Stimulated activated CD8-positive, alpha-beta memory T cell treated with anti-CD3 and anti-CD28 coated beads, Interleukin-4, amount 100 ng/mL, for 24 hours (primary cell): ENCODE measurements at regions not wholly inside any gene's neighbourhood (a gene's known extent, or its start where the extent isn't known, plus 50 kb on each side); places are given as distances from the start of the nearest gene placed in this dataset.

Experiments used
- DNase-seq: peaks from one replicate; pipeline ENCODE4 v3.0.0-alpha.2; 2020; ENCODE audit warnings: low read depth

DNA sequence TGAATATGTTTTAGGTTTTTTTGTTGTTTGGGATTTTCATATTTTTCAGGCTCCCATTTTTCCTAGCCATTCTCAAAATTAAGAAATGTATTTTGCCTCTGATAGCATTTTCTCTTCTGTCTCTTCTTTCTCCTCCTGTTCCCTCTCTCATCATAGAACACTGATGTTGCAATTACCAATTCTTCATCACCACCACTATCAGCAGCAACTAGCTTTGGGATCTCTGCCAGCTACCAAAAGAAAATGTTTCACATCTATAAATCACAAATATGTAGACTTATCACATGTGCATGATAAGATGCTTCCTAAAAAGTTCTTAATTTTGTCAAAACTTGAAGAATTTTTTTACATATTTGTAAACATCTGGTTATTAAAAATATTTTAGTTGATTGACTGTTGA, 887.1 kb downstream of the MAT2B start:
- DNase-seq: no peak

DNA sequence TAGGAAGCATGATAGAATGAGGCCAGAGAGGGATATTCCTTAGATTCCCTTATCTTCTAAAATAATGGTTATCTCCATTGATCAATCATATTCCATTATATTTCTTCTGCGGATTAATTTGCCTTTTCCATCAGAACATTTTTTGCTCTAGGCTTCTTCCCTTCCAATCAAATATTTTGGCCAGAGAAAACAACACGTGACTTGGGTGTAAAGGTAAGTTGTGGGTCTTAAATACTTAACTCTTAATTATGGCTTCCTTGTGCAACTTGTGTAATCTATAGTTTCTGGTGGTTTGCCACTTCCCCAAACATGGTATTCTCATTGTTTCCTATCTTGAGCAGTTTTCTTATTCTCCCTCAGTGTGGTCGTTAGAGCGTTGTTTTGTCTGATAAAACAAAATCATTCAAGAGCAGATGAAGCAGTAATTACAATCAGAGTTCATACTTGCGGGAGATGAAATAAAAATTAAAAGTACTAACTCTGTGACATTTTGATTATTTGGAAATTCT, 889.3 kb downstream of the MAT2B start:
- no peak for DNase-seq

GRCh38 chr5:164412531-164412930, 907.1 kb downstream of the MAT2B start:
- DNase-seq: no peak

- DNase-seq: no peak
Measured at GRCh38 chr5:164420161-164420560, 914.7 kb downstream of the MAT2B start.

DNA sequence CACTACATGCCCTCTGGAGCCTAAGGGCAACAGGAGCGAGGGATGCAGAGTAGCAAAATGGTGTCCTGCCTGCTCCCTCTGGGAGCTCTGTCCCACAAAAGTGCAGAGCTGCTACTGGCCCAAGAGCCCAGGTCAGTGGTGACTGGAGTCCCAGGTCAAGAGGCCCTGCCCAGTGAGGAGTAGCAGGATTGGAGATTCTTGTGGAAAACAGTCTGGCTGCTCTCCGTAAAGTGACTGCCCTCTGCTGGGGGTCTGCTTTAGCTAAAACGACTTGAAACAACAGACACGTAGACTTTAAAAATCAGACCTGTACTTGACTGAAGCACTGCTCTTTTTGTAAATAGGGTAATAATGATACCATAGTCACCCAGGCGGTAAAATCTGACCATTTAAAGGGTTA, 917.0 kb downstream of the MAT2B start:
- DNase-seq: no peak

DNA sequence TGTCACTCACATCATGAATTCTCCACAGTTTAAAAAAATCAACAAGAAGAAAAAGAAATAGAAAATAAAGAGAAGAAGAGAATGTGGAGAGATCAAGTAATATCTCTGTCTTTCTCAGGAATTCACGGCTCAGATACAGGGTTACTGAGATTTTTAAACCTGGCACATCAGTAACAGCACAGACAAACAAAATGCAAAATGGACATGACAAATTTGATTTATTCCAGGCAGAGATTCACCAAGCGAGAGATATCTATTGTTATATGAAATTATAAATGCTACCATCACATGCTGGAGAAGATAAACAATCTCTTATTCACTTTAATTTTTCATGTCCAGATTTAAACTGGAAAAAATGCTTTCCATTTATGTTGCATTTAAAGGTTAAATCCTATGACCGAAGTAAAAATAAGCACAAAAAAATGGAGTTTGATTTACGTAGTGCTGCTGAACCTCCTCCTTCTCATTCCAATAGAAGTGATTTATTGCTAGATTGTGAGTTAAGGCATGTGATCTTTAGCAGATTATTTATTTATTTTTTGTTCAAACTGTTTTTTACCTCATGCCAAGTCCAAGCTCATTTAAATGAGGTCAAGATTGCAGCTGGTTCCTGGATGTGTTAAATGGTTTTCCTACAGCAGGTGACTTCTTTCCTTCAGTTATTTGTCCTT, 926.4 kb downstream of the MAT2B start:
- no peak for DNase-seq

DNA sequence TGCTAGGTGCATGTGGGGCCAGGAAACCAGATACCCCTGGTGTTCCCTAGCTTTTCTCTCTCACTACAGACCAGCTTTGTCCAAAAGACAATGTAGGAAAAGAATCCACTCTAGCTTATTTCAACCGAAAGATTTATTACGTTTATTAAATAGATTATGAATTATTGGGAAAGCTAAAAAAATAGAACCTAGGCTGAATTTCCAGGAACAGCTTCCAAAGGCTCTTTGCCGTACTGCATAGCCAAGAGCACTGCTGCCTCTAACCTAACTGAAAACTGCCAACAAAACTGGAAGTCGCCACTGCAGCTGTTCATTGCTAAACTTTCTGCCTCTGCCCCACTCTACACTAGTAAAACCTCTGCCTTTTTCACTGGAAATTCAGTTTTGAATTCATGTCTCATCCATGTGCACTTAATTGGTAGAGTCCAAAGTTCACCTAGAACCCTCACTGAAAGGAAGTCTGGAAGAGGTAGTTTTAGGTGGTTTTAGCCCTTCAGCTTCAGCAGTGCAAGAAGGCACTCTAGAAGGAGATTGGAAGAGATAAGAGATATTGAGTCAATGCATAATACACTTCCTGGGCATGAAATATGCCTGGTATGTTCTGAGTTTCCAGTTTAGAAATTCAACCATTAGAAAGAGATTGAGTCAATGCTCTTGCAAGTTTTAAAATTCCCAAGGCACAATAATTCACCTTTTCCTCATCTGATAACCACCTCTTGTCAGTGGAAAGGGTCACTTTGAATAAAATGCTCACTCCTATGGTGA, 927.9 kb downstream of the MAT2B start:
- no peak for DNase-seq

DNA sequence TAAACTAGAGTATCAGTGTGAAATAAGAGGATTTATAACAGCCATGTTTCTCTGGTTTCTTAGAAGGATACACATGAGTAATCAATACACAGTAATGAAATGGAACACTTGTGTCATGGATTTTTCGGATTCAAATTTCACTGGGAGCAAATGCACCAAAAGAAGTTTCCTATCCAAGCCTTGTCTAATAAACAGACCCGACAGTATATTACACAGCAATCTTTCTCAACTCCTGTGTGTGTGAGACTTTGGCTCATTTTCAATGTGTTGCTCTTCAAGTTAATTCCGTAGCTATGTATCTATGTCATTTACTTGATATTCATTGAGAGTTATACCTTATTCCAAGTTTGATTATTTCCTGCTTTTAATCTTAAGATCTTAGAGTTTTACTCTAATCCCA, 930.2 kb downstream of the MAT2B start:
- no peak for DNase-seq

DNA sequence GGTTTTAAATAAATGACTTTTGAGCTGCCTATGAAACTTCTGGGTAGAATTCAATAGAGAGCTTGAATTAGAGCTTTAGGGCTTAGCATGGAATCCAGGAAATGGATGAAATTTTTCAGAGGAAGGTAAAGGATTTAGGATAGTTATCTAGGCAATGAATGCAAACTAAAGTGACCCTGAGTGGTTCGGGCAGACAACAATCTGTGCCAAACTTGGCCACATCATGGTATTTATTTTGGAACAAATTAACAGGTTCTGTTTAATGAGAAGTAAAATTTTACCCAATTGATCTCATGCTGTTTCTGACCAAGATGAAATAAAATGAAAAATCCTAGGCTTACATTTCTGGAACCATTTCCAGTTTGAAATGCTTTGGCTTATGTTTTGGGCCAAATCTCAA, 934.4 kb downstream of the MAT2B start:
- DNase-seq: no peak

DNA sequence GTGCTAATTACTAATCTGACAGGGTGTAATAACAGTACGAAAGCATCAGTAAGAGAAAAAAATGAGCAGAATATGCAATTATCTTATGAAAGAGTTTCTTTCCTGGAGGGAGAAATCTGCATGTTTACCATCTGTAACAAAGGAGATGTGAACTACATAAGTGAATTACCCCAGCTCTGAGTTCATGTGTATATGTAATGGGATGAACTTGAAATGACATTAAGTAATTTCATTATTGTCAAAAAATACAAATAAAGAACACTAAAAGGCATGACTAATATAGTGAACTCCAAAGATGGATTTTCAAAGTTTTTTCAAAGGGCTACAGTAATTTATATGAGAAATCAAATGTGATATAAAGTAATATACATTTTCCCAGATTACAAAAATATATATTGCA, 944.0 kb downstream of the MAT2B start:
- no peak for DNase-seq

- DNase-seq: no peak
Measured at GRCh38 chr5:164466033-164466432, 960.6 kb downstream of the MAT2B start.

DNA sequence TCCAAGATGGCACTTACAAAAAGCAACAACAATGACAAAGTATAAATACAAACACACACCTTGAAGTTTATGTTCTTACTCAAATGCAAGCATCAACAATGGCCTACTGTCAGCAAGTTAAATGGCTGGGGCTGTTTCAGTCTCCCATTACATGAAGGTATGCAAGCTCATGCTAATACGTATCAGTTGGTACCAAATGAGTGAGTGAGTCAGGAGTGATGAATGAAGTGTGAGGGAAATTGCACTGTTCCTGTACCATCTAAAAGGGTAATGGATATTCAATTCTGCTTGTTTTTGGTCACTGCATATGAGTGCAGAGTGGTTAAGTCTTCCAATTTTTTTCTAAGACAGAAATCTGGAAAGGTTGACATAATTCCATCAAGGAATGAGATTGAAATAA, 964.9 kb downstream of the MAT2B start:
- no peak for DNase-seq

- DNase-seq: no peak
Measured at GRCh38 chr5:164472165-164472564, 966.7 kb downstream of the MAT2B start.

- no peak for DNase-seq
Measured at GRCh38 chr5:164475339-164475977, 970.0 kb downstream of the MAT2B start.

DNA sequence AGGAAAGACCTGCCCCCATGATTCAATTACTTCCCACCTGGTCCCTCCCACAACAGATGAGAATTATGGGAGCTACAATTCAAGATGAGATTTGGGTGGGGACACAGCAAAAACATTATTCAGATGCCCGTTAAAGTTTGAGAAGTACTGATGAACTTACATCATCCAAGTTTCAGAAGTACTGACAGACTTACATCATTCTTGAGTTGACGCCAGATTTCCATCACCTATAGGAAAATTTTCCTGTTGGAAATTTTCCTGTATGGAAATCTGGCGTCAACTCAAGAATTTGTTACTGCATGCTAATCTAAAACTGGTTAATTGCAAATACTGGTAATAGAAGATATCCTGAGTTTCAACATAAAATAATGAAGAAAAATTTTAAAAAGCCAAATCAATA, 975.9 kb downstream of the MAT2B start:
- no peak for DNase-seq

DNA sequence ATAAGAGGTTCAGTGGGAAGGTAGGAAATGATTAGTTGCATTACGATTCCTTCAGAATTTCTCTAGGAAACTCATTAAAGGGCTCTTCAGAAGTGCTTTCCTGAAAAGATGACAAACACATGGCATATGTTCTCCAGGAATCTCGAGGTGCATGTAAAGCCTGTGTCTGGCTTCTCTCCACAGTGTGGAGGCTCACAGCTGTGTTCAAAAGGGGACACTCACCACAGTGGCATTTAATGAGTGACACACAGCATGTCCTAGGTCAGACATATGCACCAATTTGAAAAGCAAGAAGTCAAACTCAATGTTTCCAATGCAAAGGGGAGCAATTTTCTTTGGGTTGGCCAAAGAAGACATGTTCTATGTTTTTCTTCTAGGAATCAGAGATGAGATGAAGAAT, 976.9 kb downstream of the MAT2B start:
- no peak for DNase-seq

DNA sequence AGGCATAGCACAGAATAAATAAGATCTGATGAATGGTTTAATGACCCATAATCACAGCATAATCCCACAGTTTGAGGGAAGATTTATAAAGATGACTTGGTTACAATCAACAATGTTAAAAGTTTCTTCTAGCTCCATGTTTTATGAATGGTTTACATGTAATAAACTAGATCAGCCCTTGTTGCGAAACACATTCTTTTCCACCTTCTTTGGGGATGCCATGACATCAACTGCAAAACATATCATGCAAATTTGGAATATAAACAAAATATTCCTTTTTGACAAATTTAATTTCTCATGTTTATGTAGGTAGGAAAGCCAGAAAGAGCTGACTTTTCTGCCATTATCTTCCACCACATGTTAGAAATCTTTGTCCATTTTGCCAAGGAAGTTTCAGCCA, 979.5 kb downstream of the MAT2B start:
- DNase-seq: no peak

DNA sequence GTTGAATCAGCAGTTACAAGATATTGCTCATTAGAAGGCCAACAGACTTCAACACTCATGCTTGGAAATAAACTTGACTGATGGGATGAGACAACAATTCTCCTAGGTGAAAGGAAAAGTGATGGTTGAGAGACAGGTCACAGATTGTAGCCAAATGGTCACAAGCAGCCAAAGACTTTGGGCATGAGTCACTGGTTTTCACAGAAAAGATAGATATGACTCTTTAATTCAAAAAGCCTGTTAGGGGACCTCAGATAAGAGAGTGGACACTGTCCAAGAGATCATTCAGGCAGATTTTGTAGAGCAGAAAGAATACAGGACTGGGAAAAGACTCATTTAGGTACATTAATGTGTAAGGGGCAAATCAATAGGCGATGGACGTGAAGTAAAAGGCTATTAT, 982.5 kb downstream of the MAT2B start:
- no peak for DNase-seq

DNA sequence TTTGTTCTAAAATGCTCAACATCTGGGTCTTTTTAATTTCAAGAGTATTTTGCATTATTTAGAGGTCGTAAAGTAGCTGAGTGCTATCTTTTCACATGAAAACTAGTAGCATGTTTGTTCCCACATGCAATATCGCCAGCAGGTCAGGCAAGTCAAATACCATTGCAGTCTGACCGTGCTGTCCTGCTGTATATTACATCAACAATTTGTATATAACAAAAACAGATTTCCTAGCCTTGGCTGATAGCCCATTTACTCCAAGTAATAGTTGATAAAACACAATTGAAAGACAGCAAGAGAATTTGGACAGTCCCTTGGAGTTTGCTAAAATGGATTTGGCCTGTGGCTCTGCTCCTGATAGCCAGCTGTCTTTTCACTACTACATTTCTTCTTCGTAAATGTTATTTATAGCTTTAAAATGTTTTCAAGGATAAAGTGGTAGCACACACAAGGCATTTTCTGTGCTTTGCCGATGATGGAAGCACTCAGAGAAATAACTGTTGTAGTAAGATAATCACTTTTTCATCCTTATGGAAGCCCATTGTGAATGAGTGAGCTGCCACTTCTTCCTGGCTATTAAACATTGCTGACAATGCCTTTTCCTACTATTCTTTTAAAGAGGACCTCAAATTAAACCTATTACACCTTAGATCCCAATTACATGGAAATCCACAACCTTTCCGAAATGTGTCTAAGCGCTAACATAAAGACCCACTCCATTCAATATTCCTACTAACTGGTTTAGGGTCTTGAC, 992.1 kb downstream of the MAT2B start:
- no peak for DNase-seq

GRCh38 chr5:164498438-164498837, 993.0 kb downstream of the MAT2B start:
- DNase-seq: no peak

DNA sequence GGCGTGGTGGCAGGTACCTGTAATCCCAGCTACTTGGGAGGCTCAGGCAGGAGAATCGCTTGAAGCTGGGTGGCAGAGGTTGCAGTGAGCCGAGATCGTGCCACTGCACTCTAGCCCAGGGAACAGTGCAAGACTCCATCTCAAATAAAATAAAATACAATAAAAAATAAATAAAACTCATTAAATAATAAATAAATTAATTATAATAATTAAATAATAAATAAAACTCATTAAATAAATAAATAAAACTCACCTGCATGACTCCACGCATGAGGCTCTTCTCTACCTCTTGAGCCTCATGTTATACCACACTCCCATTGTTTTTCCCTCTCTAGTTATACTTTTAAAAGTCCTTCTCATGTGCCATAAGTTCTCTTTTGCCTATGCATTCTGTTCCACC, 995.4 kb downstream of the MAT2B start:
- no peak for DNase-seq

DNA sequence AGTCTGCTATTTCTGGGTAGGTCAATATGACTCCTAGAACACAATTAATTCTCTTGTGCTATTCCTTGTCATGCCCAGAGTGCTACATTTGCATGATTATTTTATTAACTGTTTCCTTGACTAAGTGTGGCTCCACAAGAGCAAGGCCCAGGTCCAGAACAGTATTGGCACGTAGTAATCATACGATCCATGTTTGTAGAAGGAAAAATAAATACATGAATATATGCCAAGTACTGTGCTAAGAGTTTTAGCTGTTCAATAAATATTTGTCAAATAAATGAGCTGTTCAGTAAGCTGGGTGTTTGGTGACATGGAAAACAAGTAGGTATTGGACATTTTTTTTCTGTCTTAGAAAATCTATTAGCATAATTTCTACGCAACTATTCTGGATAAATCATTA, 995.9 kb downstream of the MAT2B start:
- DNase-seq: no peak
